ENCODE measurements at regions not wholly inside any gene's neighbourhood (a gene's known extent, or its start where the extent isn't known, plus 50 kb on each side); places are given as distances from the start of the nearest gene placed in this dataset.

GRCh38 chr6:30396833-30397479 is 52.0 kb downstream of the RPP21 start:
- DNase-seq (ENCODE audit: extremely low read depth, insufficient read length) = peak; percentile 76
- H3K27me3 ChIP-seq (replicated peaks; ENCODE audit: control insufficient read depth, insufficient read depth, low read length) = peaks cover 5% of the 10 kb centered on the region
- no peak overlapping the region for H3K4me3 ChIP-seq (replicated peaks; ENCODE audit: low read depth, low read length)
- H3K36me3 ChIP-seq (ENCODE audit: control insufficient read depth, insufficient read depth, low read length) = no peaks in the 10 kb centered on the region
- TF ChIP-seq CTCF (IDR thresholded peaks at IDR 0.05; ENCODE audit: insufficient read depth, low read length, poor library complexity, severe bottlenecking) = peak; percentile 97

- no peak overlapping the region for H3K4me3 ChIP-seq (replicated peaks; ENCODE audit: low read depth, low read length)
- peak; percentile 13 for TF ChIP-seq CTCF (IDR thresholded peaks at IDR 0.05; ENCODE audit: insufficient read depth, low read length, poor library complexity, severe bottlenecking)
- H3K36me3 ChIP-seq (ENCODE audit: control insufficient read depth, insufficient read depth, low read length) = no peaks in the 10 kb centered on the region
- H3K27me3 ChIP-seq (replicated peaks; ENCODE audit: control insufficient read depth, insufficient read depth, low read length) = peaks cover 5% of the 10 kb centered on the region
- no peak for DNase-seq (ENCODE audit: extremely low read depth, insufficient read length)
Observed at GRCh38 chr6:30397697-30398096, 52.7 kb downstream of the RPP21 start.

- no peak for TF ChIP-seq CTCF (IDR thresholded peaks at IDR 0.05; ENCODE audit: insufficient read depth, low read length, poor library complexity, severe bottlenecking)
- H3K27me3 ChIP-seq (replicated peaks; ENCODE audit: control insufficient read depth, insufficient read depth, low read length) = peaks cover 4% of the 10 kb centered on the region
- H3K36me3 ChIP-seq (ENCODE audit: control insufficient read depth, insufficient read depth, low read length) = no peaks in the 10 kb centered on the region
- DNase-seq (ENCODE audit: extremely low read depth, insufficient read length) = no peak
- no peak overlapping the region for H3K4me3 ChIP-seq (replicated peaks; ENCODE audit: low read depth, low read length)
Observed at GRCh38 chr6:30399390-30400058, 54.6 kb downstream of the RPP21 start.

GRCh38 chr6:30405934-30406333 is 61.0 kb downstream of the RPP21 start:
- Histone ChIP-seq H3K4me3 (replicated peaks; ENCODE audit: low read depth, low read length) (no peak overlapping the region), H3K36me3 (ENCODE audit: control insufficient read depth, insufficient read depth, low read length) (no peaks in the 10 kb centered on the region), H3K27me3 (replicated peaks; ENCODE audit: control insufficient read depth, insufficient read depth, low read length) (no peaks in the 10 kb centered on the region; the same call in 1 of the 2 replicates)
- no peak for TF ChIP-seq CTCF (IDR thresholded peaks at IDR 0.05; ENCODE audit: insufficient read depth, low read length, poor library complexity, severe bottlenecking)
- DNase-seq (ENCODE audit: extremely low read depth, insufficient read length) = no peak

GRCh38 chr6:30409184-30409583 is 64.2 kb downstream of the RPP21 start:
- Histone ChIP-seq H3K36me3 (ENCODE audit: control insufficient read depth, insufficient read depth, low read length) (no peaks in the 10 kb centered on the region), H3K4me3 (replicated peaks; ENCODE audit: low read depth, low read length) (no peak overlapping the region), H3K27me3 (replicated peaks; ENCODE audit: control insufficient read depth, insufficient read depth, low read length) (no peaks in the 10 kb centered on the region; the same call in 1 of the 2 replicates)
- no peak for TF ChIP-seq CTCF (IDR thresholded peaks at IDR 0.05; ENCODE audit: insufficient read depth, low read length, poor library complexity, severe bottlenecking)
- DNase-seq (ENCODE audit: extremely low read depth, insufficient read length) = no peak

All from GM06990 (cell line).